GM19395 (cell line): ENCODE measurements at regions not wholly inside any gene's neighbourhood (a gene's known extent, or its start where the extent isn't known, plus 50 kb on each side); places are given as distances from the start of the nearest gene placed in this dataset.
"Not testable (repeated sequence)": the region's sequence is repeated elsewhere in the genome, so short reads cannot be mapped to it uniquely, and the experiment has no call there.

Source experiments
- ATAC-seq: cut with Tn5 transposase; IDR thresholded peaks from one replicate; pipeline ENCODE4 v1.9.1; 2021; ENCODE audit warnings: mild to moderate bottlenecking, moderate library complexity; ENCODE audit not compliant: unreplicated experiment

DNA sequence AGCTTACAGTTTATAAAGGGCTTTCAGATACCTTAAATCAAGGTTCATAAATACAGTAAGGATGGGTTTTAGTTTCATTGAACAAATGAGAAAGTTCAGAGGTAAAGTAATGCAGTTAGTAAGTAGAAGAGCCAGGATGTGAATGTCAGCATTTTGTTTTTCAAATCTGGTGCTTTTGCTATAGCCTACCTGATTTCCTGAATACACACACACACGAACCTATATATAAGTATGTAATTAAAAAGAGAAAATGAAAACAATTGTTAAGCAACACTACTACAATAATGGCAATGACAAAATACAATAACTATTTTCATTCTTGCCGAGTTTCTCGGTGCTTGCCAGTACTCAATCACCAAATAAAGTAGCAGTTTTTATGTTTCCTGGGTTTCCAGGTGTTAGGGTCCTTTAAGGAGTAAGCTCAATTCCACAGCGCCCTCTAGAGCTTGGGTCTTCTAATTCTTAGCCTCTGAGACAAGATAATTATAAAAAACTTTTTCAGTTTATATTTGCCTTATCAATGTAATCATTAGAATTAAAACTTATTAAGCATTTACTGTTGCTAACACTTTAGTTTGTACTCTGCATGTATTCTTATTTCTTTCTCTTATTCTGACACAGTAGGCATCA is 512.9 kb upstream of the ACVR2A start:
- ATAC-seq: peak; percentile 66

DNA sequence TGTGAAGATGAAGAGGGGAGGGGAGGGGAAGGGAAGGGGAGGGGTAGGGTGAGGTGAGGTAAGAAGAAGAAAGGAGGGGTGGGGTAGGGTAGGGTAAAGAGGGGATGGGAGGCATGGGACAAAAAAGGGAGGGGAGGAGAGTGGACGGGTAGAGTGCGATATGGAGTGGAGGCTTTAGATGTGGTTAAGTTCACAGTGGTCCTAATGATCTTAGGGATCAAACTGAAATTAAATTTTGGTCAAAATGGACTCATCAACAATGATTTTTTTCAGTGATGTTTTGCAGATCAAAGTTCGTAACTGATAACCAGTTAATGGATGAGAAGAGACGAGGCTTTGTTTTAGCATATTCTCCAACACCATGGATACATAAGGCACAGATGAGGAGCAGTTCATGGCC is 513.9 kb upstream of the ACVR2A start:
- ATAC-seq: no peak

DNA sequence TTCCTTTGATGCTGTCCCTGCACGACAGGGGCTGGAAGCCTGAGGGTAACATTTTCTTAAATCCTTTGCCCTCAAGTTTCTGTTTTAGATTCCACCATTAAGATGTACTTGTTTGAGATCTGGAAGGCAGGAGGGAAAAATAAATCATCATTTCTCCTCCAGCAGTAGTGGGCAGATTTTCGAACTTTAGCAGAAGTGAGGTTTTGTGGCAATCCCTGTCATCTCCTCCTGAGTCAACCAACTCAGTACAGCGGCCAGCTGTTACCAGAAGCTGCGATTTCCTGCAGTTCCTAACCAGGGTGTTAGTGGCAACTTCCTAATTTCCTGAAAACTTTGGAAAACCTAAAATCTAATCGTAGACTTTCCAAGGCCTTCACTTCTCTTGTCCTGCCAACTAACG is 517.2 kb upstream of the ACVR2A start:
- ATAC-seq: peak; percentile 76

DNA sequence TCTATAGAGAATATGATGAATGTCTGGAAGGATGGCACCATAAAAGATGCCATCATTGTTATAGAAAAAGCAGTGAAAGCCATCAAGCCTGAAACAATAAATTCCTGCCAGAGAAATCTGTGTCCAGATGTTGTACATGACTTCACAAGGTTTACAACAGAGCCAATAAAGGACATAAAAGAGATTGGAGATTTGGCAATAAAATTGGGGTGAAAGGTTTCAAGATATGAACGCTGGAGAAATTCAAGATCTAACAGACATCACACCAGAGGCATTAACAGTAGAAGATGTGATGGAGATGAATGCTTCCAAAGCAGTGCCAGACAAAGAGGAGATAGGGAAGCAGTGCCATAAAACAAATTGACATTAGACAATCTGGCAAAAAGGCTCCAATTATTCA is 518.8 kb upstream of the ACVR2A start:
- ATAC-seq: no peak

DNA sequence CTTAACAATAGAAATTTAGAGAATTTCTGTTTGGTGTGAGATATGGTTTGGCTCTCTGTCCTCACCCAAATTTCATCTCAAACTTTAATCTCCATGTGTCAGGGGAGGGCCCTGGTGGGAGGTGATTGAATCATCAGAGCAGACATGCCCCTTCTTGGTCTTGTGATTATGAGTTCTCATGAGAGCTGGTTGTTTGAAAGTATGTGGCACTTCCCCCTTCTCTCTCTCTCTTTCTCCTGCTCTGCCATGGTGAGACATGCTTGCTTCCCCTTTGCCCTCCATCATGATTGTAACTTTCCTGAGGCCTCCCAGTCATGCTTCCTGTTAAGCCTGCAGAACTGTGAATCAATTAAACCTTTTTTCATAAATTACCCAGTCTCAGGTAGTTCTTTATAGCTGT is 524.7 kb upstream of the ACVR2A start:
- ATAC-seq: no peak

DNA sequence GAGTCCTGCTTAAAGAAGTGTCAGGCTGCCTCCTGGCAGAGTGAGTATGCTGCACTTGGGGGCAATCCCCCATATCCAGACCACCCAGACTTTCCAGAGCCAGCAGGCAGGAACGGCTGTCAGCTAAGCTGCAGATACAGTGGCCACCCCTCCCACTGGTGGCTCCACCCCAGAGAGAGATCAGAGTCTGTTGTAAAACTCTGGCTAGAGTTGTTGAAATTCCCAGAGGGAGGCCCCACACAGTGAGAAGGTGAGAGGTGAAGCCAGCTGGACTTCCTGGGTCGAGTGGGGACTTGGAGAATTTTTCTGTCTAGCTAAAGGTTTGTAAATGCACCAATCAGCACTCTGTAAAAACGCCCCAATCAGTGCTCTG is 533.8 kb upstream of the ACVR2A start:
- ATAC-seq: no peak

DNA sequence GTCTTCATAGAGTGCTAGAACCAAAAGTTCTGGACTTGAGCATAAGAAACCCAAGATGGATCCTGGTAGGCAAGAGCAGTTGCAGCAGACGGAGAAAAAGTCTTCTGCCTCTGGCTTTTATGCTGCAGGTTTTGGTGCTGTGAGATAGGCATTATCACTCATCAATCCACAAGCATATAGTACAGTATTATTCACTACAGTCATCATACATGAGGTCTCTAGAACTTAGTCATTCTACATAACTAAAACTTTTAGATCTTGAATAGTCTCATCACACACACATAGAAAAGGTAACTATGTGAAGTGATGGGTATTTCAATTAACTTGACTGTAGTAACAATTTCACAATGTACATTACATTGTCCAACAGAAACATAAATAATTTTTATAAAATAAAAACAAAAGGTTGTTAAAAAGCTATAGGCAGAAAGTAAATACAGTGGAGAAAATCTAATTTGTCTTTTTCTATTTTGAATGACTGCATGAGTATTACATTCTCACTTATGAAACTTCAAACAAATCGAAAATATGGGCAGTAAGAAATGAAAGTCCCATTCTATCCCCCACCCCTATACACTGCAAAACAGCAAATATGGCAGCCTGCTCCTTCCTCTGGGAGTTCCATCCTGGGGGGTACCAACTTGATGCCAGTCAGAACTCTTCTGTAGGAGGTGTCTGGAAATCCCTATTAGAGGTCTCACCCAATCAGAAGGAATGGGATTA is 534.3 kb upstream of the ACVR2A start:
- ATAC-seq: no peak

DNA sequence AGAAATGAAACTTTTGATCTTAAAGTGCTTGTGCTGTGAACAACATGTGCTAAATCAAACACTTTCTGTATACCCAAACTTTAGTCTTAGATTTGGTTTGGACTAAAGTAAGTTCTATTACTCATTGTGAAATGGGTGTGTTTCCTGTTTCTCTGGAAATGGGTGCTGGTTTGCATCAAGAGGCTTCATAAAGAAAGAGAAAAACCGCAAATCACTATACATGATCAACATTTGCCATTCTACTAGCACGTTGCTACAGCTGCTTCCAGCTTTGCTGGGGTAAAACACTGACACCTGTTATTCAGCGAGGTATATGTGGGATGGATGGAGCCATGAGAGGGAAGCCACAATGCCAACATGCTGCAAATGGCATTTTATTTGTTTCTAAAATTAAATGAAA is 547.0 kb upstream of the ACVR2A start:
- ATAC-seq: peak; percentile 97

DNA sequence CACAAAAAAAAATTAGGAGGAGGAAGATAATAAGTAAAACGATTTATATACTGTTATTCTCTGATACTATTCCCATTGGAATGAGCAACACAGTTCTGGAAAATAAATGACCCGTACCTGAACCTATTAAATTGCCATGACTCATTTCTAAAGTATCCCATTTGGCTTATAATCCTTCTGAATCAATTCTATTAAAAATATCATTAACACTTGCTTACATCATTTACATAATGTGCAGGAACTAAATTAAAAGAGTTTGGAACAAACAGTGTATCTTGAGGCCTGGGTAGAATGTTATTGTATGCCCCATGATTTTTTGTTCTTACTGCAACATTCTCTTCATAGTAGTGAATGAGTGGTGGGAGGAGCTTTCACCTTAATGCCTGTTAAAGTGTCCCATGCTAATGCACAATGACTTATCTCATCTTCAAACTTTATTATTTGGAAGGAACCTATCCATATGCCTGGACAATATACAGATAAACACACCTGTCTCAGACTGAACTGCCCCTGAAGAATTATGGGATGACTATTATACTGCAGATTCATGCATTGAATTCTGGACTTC is 549.9 kb upstream of the ACVR2A start:
- ATAC-seq: no peak

DNA sequence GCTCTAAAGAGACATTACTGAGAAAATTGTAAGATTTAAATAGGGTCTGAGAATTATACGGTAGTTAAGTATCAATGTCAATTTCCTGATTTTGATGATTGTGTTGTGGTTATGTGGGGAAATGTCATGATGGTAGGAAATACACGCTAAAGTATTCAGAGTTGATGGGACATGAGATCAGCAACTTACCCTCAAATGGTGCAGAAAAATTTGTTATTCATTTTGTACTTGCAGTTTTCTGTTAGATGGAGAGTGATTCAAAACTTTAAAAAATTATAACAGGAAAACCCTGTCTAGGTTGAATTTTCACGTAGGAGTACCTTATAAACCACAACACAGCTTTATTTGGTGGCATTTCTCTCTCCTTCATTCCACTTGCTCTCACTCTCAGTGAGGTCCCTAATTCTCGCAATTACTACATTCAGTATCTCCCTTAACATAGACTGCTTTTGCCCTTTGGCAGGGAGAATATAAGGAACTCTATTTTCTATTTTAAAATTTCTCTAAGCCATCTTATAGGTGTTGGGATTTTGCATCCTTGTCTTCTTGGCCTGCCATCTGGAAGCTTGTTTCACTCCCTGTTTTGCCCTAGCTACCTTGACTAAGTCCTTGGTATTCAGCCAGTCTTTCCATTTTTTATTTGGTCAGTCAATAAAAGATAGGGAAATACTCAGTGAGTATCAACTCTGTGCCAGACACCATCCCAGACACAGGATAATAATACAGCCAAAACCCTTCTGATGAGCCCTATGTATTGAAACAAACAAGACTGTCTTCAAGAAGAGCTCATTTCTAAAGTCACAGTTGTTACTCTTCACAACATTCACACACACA is 550.6 kb upstream of the ACVR2A start:
- ATAC-seq: no peak

DNA sequence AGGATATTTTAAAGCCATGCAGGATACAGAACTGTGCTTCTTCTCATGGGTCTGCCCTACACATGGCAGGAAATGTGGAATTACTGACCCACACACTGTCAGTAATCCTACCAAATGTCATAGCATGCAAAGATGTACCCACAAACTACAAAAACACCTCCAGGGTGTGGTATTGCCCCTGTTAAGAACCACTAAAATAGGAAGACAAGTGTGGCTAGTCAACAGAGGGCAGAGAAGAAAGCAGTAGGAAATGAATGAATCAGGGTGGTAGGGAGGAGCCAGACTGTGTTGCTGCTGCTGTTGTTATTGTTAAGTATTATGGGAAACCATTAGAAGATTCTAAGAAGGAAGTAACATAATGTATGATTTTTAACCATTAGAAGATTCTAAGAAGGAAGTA is 556.7 kb upstream of the ACVR2A start:
- peak; percentile 57 for ATAC-seq

DNA sequence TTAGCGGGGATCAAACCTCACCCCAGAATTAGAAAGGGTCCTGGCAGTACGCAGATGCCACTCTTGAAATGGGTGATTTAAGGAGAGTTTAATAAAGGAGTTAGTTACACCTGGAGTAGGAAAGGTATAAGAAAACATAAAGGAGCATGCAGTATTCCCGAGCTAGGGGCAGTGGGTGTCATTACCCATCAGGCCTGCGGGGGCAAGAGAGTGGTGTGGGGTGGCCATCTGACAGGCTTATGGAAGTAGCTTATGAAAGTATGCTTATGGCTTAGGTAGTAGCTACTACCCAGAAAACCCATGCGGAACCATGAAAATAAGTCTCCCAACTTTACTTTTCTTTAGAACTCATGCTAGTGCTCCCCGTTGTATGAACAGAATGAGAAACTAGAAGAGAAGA is 568.9 kb upstream of the ACVR2A start:
- no peak for ATAC-seq

DNA sequence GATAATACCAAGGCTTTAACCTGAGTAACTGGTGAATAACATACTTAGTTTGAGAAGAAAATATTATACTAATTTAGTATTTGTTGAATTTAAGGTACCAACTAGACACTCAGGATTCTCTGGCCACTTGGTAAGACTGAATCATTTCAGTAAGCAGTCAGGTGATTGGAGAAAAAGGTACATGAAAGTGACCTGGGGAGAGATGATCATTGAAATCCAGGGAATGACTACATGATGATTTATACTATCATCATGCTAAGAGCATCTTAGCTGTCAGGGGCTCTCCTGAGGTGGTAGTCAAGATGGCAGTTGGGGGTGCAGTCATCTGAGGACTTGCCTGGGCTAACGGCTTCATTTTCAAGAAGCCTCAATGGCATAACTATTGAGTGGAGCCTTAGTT is 571.2 kb upstream of the ACVR2A start:
- ATAC-seq: no peak

DNA sequence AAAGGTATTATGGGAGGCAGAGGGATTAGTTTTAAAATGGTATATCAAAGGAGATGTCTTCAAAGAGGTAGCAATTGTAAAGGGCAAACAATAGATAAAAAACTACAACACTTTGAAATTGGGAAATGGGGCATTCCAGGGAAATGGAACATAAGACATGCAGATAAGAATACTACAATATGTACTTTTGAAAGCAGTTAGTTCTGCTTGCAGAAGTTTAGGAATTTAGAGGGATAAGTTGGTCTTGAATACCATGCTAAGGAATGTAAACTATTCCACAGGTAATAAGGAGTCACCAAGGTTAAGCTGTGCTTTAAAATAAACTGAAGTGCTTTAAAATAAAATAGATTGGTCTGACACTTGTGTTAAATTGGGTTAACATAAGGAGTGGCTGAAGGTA is 571.7 kb upstream of the ACVR2A start:
- ATAC-seq: no peak

DNA sequence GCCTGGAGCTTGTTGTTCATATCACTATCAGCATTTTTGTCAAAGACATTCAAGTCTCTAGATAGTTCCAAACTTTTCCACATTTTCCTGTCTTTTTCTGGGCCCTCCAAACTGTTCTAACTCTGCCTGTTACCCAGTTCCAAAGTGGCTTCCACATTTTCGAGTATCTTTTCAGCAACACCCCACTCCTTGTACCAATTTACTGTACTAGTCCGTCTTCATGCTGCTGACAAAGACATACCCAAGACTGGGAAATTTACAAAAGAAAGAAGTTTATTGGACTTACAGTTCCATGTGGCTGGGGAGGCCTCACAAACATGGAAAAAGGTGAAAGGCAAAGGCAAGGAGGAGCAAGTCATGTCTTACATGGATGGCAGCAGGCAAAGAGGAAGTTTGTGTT is 575.2 kb upstream of the ACVR2A start:
- ATAC-seq: not testable (repeated sequence)

DNA sequence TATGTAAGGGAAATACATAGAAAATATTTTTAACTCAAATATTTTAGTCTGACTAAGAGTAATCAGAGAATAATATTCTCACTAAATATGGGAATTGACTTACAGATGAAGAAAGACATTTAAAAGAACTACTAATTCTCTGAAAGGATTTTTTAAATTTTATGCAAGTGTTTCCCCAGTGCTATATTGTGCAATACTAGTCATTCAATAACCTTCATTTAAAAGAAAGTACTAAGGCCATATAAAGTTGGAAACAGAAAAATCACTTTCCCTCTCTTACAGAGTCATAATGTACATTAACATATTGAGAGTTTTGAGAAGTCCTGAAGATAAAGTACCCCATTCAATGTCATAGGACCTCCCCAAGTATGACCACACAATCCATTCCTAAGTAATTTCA is 584.6 kb upstream of the ACVR2A start:
- ATAC-seq: no peak

DNA sequence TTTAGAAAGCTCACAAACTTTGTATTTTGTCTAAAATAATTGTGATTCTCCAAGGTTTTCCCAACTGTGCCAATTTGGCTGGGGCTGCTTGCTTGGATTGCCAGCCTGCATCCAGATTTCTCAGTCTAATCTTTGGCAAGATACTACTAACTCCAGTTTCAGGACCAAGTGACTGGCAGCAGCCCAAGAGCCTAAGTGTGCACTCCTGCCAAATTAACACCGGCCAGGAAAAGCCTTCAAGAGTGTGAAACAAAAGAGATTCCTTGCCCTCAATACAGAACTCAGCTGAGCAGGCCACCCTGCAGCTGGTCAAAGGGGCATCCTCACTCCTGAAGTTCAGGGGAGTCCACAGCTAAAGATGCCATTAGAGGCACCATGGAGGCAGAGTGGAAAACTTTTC is 589.0 kb upstream of the ACVR2A start:
- no peak for ATAC-seq

DNA sequence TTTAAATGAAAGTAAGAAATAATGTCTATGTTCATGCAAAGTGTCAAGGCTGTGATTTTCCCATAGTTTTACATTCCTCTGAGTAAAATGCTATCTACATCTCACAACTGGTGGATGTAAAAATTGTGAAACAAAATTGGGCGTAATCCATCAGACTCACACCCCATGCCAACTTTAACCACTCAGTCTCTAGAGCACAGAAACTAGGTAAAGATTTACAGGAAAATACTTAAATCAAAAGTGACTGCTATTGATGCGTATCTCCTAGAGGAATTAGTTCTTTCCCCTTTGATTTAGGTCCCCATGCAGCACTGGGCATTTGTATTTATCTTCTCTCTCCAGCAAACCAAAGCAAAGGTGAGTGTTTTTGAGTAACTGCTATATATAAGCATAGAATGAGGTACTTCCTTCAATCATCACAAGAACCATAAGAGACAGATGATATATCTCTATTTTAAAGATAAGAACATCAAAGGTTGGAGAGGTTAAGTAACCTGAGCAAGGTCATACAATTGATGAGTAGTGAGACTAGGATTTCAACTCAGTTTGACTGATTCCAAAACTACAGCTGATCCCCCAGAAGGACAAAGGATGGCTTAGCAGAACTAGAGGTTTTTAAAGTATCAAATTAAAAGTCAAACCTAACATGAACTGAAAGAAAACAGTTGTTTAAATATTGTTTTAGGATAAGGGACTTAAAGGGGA is 594.0 kb upstream of the ACVR2A start:
- ATAC-seq: peak; percentile 80

DNA sequence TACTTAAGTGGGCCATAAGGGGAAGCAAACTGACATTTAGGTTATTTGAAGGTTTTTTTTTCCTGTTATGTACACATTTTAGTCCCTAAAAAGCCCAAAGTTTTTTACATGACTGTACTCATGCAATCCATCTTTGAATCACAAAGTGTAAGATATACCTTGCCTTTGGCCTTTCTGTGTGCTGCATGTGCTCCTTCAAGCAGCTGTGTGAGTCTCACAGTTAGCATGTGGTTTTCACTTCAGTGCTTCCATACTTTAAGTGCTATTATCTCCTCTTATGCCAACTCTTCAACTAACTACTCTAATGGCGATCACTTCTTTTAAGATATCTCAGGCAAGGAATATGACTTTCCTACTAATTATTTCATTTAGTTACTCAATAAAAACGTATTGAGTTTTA is 597.1 kb upstream of the ACVR2A start:
- ATAC-seq: no peak

DNA sequence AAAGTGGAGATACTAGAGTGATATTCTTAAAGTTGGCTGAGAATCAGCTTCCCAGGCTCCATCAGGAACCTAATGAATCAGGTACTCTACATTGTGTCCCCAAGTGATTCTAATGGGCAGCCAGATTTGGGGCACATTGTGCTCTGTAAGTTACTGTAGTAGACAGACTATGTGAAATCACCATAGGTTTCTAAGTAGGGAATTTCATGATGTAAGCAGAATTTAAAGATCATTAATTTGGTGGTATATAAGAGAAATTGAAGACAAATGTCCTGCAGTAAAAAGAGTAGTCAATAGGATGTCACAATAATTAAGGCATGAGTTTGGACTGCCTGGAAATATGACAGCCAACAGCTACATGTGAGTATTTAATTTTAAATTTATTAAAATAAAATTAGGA is 602.4 kb upstream of the ACVR2A start:
- no peak for ATAC-seq

DNA sequence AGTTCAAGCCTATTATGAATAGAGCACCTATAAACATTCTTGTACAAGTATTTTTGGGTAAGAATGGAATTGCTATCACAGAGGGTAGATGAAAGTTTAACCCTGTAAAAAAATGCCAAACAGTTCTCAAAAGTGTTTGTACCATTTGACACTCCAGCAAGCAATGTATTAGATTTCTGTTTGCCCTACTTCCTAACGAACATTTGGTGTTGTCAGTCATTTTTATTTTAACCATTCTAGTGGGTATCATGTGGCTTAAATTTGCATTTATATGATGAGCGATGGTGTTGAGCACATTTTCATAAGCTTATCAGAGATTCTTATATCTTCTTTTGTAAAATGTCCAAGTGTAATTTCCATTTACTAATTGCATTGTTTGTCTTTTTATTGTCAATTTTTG is 608.2 kb upstream of the ACVR2A start:
- no peak for ATAC-seq
